ENCODE measurements at regions not wholly inside any gene's neighbourhood (a gene's known extent, or its start where the extent isn't known, plus 50 kb on each side); places are given as distances from the start of the nearest gene placed in this dataset.

GRCh38 chr13:21976159-21976558 lies 305.3 kb downstream of the FGF9 start:
- TF ChIP-seq CTCF (IDR thresholded peaks at IDR 0.05; ENCODE audit: low read length) (no peak), EZH2 (IDR thresholded peaks at IDR 0.05; ENCODE audit: borderline replicate concordance, low read length) (no peak)
